ENCODE measurements at regions not wholly inside any gene's neighbourhood (a gene's known extent, or its start where the extent isn't known, plus 50 kb on each side); places are given as distances from the start of the nearest gene placed in this dataset.

DNA sequence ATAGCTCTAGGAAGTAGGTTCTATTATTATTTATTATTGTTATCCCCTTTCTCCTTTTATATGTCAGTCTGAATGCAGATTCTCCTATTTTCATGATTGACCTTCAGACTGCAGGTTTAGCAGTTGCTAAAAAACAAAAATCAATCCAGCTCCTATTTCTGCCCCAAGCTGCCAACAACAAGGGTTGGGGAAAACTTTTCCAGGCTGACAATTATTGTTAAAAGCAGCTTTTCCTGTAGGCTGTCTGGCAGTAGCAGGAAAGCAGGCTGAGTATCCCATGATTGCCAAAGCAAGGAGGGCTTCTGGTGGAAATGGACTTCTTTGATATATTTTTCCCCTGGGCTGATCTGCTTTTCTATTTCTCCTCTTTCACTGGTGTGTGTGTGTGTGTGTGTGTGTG is 78.0 kb upstream of the CTLA4 start:
- FAIRE-seq: no peak
- Histone ChIP-seq H3K27me3 (no peaks in the 10 kb centered on the region), H3K4me1 (no peaks in the 10 kb centered on the region), H3K4me3 (no peak overlapping the region), H3K36me3 (no peaks in the 10 kb centered on the region), H3K9me3 (no peaks in the 10 kb centered on the region), H3K27ac (no peak overlapping the region)
- ATAC-seq: no peak
- intact Hi-C loops (cut with DNase I): no loop called here
- DNase-seq: no peak
- TF ChIP-seq, protein P1, sequence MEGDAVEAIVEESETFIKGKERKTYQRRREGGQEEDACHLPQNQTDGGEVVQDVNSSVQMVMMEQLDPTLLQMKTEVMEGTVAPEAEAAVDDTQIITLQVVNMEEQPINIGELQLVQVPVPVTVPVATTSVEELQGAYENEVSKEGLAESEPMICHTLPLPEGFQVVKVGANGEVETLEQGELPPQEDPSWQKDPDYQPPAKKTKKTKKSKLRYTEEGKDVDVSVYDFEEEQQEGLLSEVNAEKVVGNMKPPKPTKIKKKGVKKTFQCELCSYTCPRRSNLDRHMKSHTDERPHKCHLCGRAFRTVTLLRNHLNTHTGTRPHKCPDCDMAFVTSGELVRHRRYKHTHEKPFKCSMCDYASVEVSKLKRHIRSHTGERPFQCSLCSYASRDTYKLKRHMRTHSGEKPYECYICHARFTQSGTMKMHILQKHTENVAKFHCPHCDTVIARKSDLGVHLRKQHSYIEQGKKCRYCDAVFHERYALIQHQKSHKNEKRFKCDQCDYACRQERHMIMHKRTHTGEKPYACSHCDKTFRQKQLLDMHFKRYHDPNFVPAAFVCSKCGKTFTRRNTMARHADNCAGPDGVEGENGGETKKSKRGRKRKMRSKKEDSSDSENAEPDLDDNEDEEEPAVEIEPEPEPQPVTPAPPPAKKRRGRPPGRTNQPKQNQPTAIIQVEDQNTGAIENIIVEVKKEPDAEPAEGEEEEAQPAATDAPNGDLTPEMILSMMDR (IDR thresholded peaks at IDR 0.05): no peak

- ATAC-seq: no peak
- no peak for FAIRE-seq
- no peak for DNase-seq
These were observed 77.3 kb upstream of the CTLA4 start for GRCh38 chr2:203790134-203790852.

GRCh38 chr2:203796248-203797010 is 71.1 kb upstream of the CTLA4 start:
- Histone ChIP-seq H3K4me3 (no peak overlapping the region), H3K9me3 (no peaks in the 10 kb centered on the region), H3K4me1 (no peaks in the 10 kb centered on the region), H3K27me3 (no peaks in the 10 kb centered on the region), H3K27ac (no peak overlapping the region), H3K36me3 (no peaks in the 10 kb centered on the region)
- ATAC-seq: peak in 2 of 4 donors; percentile 43 to 50
- WGBS, 2 donors: 72 to 81% methylated on average over 5 of the region's 5 CpGs
- TF ChIP-seq, protein P1 (IDR thresholded peaks at IDR 0.05): no peak
- no peak for DNase-seq
- no peak for FAIRE-seq
- intact Hi-C loops (cut with DNase I): no loop called here

More at GRCh38 chr2:203790134-203790852, 77.3 kb upstream of the CTLA4 start:
- TF ChIP-seq, protein P1 (IDR thresholded peaks at IDR 0.05): no peak
- Histone ChIP-seq H3K36me3 (no peaks in the 10 kb centered on the region), H3K4me3 (no peak overlapping the region), H3K9me3 (no peaks in the 10 kb centered on the region), H3K27ac (no peak overlapping the region), H3K27me3 (no peaks in the 10 kb centered on the region), H3K4me1 (no peaks in the 10 kb centered on the region)
- 91 to 93% methylated on average over 2 of the region's 2 CpGs for WGBS, 2 donors
- intact Hi-C loops (cut with DNase I): no loop called here

DNA sequence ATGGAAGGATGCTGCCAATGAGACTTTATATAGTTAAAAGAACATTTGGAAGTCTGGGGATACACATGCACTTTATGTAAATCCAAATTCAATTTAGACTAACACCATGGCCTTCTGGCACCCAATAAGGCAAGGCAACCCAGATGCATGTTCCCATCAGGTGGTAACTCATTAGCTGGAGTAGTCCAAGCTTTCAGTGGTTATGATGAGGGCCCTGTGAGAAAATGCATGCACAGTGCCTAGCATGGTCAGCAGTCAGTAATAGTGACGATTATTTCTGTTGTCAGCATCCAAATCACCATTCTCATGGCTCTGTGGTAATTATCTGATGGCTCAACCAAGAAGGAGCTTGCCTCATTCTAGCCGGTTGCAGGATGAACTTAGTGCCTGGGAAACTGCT is 70.3 kb upstream of the CTLA4 start:
- Histone ChIP-seq H3K4me3 (no peak overlapping the region), H3K4me1 (no peaks in the 10 kb centered on the region), H3K27me3 (no peaks in the 10 kb centered on the region), H3K9me3 (no peaks in the 10 kb centered on the region), H3K27ac (no peak overlapping the region), H3K36me3 (no peaks in the 10 kb centered on the region)
- TF ChIP-seq, protein P1 (IDR thresholded peaks at IDR 0.05): no peak
- no peak for FAIRE-seq
- WGBS, 2 donors: 78 to 85% methylated on average over 2 of the region's 2 CpGs
- intact Hi-C loops (cut with DNase I): no loop called here
- DNase-seq: no peak
- peak in 1 of 4 donors; percentile 16 for ATAC-seq

GRCh38 chr2:203797712-203798111 is 69.9 kb upstream of the CTLA4 start:
- Histone ChIP-seq H3K4me1 (no peaks in the 10 kb centered on the region), H3K9me3 (no peaks in the 10 kb centered on the region), H3K27ac (no peak overlapping the region), H3K27me3 (no peaks in the 10 kb centered on the region), H3K4me3 (no peak overlapping the region), H3K36me3 (no peaks in the 10 kb centered on the region)
- TF ChIP-seq, protein P1 (IDR thresholded peaks at IDR 0.05): no peak
- WGBS, 2 donors: 84 to 96% methylated on average over 1 of the region's 1 CpG
- DNase-seq (no peak), ATAC-seq (no peak), FAIRE-seq (no peak)
- intact Hi-C loops (cut with DNase I): no loop called here

All from pancreas (tissue), 10 donors.